Parathyroid adenoma (tissue), 2 donors: ENCODE measurements at regions not wholly inside any gene's neighbourhood (a gene's known extent, or its start where the extent isn't known, plus 50 kb on each side); places are given as distances from the start of the nearest gene placed in this dataset.

ENCODE experiments used
- H2AFZ ChIP-seq: fragments of 300-600 bp; sonication (generic); one replicate; pipeline ENCODE4 v1.7.0; 2017; ENCODE audit warnings: antibody characterized with exemption, mild to moderate bottlenecking
- H3K27ac ChIP-seq: fragments of 300-600 bp; sonication (generic); one replicate; pipeline ENCODE4 v1.7.0; 2017
- H3K27me3 ChIP-seq: fragments of 300-600 bp; sonication (generic); one replicate; pipeline ENCODE4 v1.7.0; 2017; ENCODE audit warnings: low read length; ENCODE audit not compliant: control insufficient read depth, insufficient read depth
- H3K36me3 ChIP-seq: fragments of 300-600 bp; sonication (generic); one replicate; pipeline ENCODE4 v1.7.0; 2017; ENCODE audit warnings: low read length; ENCODE audit not compliant: control insufficient read depth, insufficient read depth
- H3K4me1 ChIP-seq: fragments of 300-600 bp; sonication (generic); one replicate; pipeline ENCODE4 v1.7.0; 2017; ENCODE audit warnings: control low read depth
- H3K4me2 ChIP-seq: fragments of 300-600 bp; sonication (generic); one replicate; pipeline ENCODE4 v1.7.0; 2017; ENCODE audit warnings: low read length
- H3K4me3 ChIP-seq: fragments of 300-600 bp; sonication (generic); one replicate; pipeline ENCODE4 v1.7.0; 2017; ENCODE audit warnings: low read depth, low read length
- H3K79me2 ChIP-seq: fragments of 300-600 bp; sonication (generic); one replicate; pipeline ENCODE4 v1.7.0; 2017; ENCODE audit warnings: control low read depth
- H3K9ac ChIP-seq: fragments of 300-600 bp; sonication (generic); one replicate; pipeline ENCODE4 v1.7.0; 2017; ENCODE audit warnings: mild to moderate bottlenecking
- H3K9me3 ChIP-seq: fragments of 300-600 bp; sonication (generic); one replicate; pipeline ENCODE4 v1.7.0; 2017; ENCODE audit warnings: low read length; ENCODE audit not compliant: control insufficient read depth
- TF ChIP-seq, protein P1 (sequence below): fragments of 300-600 bp; sonication (generic); IDR thresholded peaks from one replicate; pipeline ENCODE4 v1.7.0; 2017; ENCODE audit warnings: antibody characterized with exemption, mild to moderate bottlenecking
- donor health status: primary hyperparathyroidism.

DNA sequence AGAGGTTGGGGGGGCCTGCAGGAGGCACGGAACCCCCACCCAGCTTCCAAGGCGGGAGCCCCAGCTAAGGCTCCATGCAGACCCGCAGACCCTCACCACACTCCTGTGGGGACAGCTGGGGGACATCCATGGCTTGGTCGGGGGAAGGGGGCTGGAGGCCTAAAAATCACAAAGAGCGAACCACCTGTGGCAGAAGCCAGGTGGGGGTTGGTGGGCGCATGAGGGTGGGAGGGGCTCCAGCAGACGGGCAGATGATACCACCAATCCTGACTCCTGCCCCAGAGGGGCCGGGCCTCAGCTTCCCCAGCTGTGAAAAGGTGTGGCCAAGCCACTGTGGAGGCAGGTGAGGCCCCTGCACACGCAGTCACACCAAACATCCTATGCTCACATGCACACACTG lies 111.6 kb downstream of the FAM53A start:
- TF ChIP-seq, protein P1, sequence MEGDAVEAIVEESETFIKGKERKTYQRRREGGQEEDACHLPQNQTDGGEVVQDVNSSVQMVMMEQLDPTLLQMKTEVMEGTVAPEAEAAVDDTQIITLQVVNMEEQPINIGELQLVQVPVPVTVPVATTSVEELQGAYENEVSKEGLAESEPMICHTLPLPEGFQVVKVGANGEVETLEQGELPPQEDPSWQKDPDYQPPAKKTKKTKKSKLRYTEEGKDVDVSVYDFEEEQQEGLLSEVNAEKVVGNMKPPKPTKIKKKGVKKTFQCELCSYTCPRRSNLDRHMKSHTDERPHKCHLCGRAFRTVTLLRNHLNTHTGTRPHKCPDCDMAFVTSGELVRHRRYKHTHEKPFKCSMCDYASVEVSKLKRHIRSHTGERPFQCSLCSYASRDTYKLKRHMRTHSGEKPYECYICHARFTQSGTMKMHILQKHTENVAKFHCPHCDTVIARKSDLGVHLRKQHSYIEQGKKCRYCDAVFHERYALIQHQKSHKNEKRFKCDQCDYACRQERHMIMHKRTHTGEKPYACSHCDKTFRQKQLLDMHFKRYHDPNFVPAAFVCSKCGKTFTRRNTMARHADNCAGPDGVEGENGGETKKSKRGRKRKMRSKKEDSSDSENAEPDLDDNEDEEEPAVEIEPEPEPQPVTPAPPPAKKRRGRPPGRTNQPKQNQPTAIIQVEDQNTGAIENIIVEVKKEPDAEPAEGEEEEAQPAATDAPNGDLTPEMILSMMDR, result no peak
- H2AFZ ChIP-seq, result no peak overlapping the region
- no peaks in the 10 kb centered on the region for H3K27me3 ChIP-seq
- H3K36me3 ChIP-seq, result no peaks in the 10 kb centered on the region
- H3K79me2 ChIP-seq, result no peaks in the 10 kb centered on the region
- no peak overlapping the region for H3K4me3 ChIP-seq
- H3K4me2 ChIP-seq, result no peak overlapping the region
- H3K27ac ChIP-seq, result no peak overlapping the region
- no peaks in the 10 kb centered on the region for H3K9me3 ChIP-seq
- no peak overlapping the region for H3K9ac ChIP-seq
- H3K4me1 ChIP-seq, result no peaks in the 10 kb centered on the region

DNA sequence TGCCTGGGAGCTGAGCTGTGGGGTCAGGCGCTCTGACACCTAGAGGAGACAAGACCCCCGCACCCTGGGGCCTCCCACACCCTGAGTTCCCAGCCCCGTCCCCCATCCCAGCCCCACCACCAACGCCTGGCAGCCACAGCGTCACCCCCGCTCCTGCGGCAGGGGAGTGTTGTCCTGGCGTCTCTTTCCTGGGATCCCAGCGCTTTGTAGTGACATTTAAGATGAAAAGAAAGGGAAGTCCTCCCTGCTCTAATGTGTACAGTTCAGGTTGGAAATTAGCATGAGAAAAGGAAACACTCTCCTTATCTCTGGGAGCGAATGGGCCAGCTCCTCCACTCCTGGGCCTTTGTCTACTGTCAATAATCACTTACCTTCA lies 112.1 kb downstream of the FAM53A start:
- Histone ChIP-seq H3K36me3 (no peaks in the 10 kb centered on the region), H3K27me3 (no peaks in the 10 kb centered on the region), H3K4me1 (no peaks in the 10 kb centered on the region), H3K9ac (no peak overlapping the region), H3K79me2 (no peaks in the 10 kb centered on the region), H3K9me3 (no peaks in the 10 kb centered on the region), H2AFZ (no peak overlapping the region), H3K27ac (no peak overlapping the region), H3K4me2 (no peak overlapping the region), H3K4me3 (no peak overlapping the region)
- TF ChIP-seq, protein P1, result no peak

GRCh38 chr4:1571165-1572009 lies 112.7 kb downstream of the FAM53A start:
- TF ChIP-seq, protein P1, result no peak
- no peaks in the 10 kb centered on the region for H3K27me3 ChIP-seq
- no peaks in the 10 kb centered on the region for H3K36me3 ChIP-seq
- H3K9me3 ChIP-seq, result no peaks in the 10 kb centered on the region
- H3K9ac ChIP-seq, result no peak overlapping the region
- no peak overlapping the region for H3K4me2 ChIP-seq
- H3K4me3 ChIP-seq, result no peak overlapping the region
- no peak overlapping the region for H3K27ac ChIP-seq
- H2AFZ ChIP-seq, result no peak overlapping the region
- no peaks in the 10 kb centered on the region for H3K79me2 ChIP-seq
- H3K4me1 ChIP-seq, result no peaks in the 10 kb centered on the region

GRCh38 chr4:1570291-1571164 lies 113.6 kb downstream of the FAM53A start:
- H3K9ac ChIP-seq, result no peak overlapping the region
- H3K4me2 ChIP-seq, result no peak overlapping the region
- no peaks in the 10 kb centered on the region for H3K79me2 ChIP-seq
- H3K4me3 ChIP-seq, result no peak overlapping the region
- no peak overlapping the region for H3K27ac ChIP-seq
- H2AFZ ChIP-seq, result no peak overlapping the region
- H3K27me3 ChIP-seq, result no peaks in the 10 kb centered on the region
- no peaks in the 10 kb centered on the region for H3K4me1 ChIP-seq
- no peaks in the 10 kb centered on the region for H3K36me3 ChIP-seq
- H3K9me3 ChIP-seq, result no peaks in the 10 kb centered on the region
- TF ChIP-seq, protein P1, result no peak
